Activated T-cell treated with anti-CD3 and anti-CD28 coated beads, Interleukin-2, amount 50 U/mL, for 72 hours (primary cell): ENCODE measurements at regions not wholly inside any gene's neighbourhood (a gene's known extent, or its start where the extent isn't known, plus 50 kb on each side); places are given as distances from the start of the nearest gene placed in this dataset.
"Not testable (repeated sequence)": the region's sequence is repeated elsewhere in the genome, so short reads cannot be mapped to it uniquely, and the experiment has no call there.

ENCODE experiments used
- ATAC-seq, 2 donors: fragments of 150-1000 bp; cut with Tn5 transposase; replicated peaks in 1 of 2; 2 replicates each; pipeline ENCODE4 v1.10.0; 2021; ENCODE audit warnings: moderate library complexity in 2 of 2, mild to moderate bottlenecking in 1 of 2
- DNase-seq, 2 donors: peaks; one replicate each; pipeline ENCODE4 v3.0.0; 2021 to 2022; ENCODE audit warnings: mixed read lengths in 1 of 2
- H3K27ac Mint-ChIP-seq: one replicate; pipeline ENCODE4 v1.8.0; 2022; ENCODE audit warnings: mild to moderate bottlenecking, moderate library complexity, mixed read lengths
- H3K27me3 Mint-ChIP-seq: one replicate; pipeline ENCODE4 v1.8.0; 2022; ENCODE audit warnings: low read depth, mixed read lengths
- H3K36me3 Mint-ChIP-seq, 2 donors: one replicate each; pipeline ENCODE4 v1.8.0; 2022; ENCODE audit warnings: mixed read lengths in 2 of 2, mild to moderate bottlenecking in 1 of 2; ENCODE audit not compliant: insufficient read depth in 2 of 2
- H3K4me1 Mint-ChIP-seq: one replicate; pipeline ENCODE4 v1.8.0; 2022; ENCODE audit warnings: low read depth, mixed read lengths
- H3K4me3 Mint-ChIP-seq, 2 donors: one replicate each; pipeline ENCODE4 v1.8.0; 2022; ENCODE audit warnings: mild to moderate bottlenecking in 2 of 2, mixed read lengths in 2 of 2, moderate library complexity in 2 of 2
- H3K9me3 Mint-ChIP-seq, 2 donors: one replicate each; pipeline ENCODE4 v1.8.0; 2022; ENCODE audit warnings: mixed read lengths in 2 of 2

DNA sequence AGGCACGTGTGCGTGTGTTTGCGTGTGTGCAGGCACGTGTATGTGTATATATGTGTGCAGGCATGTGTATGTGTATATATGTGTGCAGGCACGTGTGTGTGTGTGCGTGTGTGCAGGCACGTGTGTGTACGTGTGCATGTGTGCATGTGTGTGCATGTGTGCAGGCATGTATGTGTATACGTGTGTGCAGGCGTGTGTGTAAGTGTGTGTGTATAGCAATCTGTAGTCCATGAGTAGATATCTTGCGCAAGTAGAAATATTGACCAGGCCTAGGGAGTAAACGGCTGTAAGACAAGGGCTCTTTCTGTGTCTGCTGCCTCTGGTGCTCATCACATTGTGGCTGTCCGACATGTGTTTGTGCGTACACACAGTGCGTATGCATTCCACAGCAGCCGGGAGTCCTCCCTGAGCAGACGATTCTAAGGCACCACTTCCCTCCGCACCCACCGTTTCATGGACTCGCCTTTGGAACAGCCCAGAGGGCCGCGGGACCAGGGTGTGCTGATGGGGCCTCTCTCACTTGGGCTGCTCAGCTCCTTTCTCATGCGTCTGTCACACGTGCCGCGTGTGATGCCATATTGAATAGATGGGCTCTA, 167.6 kb downstream of the ERMARD start:
- Mint-ChIP-seq H3K27me3 (peaks cover 4% of the 10 kb centered on the region), H3K27ac (no peak overlapping the region), H3K4me1 (peaks cover 5% of the 10 kb centered on the region), H3K9me3 (peaks cover 2 to 5% of the 10 kb centered on the region in 2 donors), H3K36me3 (no peaks in the 10 kb centered on the region), H3K4me3 (no peak overlapping the region)
- ATAC-seq, result no peak
- no peak for DNase-seq

DNA sequence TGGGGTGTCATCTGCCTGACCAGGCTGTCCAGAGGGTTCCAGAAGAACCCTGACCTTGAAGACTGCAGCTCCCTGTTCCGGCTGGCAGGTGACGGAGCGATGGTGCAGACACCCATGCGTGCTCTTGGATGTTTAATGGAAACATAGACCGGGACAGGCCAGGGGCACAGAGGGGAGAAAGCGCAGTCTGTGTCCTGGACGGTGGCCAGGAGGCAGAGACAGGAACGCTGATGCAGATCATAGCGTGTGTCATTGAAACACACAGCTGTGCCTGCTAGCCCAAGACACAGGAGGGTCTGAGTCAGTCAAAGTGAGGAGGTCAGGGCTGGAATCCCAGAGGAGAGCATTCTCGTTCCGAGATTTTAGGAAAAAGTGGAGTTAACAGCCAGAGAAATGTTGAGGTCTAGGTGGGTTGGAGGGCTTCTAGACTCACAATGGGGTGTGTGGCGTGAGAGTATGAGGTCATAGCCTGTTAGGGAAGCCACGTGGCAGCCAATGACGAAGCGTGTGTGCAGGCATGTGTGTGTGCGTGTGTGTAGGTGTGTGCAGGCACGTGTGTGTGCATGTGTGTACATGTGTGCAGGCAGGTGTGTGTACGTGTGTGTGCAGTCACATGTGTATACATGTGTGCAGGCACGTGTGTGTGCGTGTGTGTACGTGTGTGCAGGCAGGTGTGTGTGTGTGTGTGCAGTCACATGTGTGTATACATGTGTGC, 167.0 kb downstream of the ERMARD start:
- DNase-seq (no peak), ATAC-seq (no peak)
- Mint-ChIP-seq H3K9me3 (peaks cover 2 to 5% of the 10 kb centered on the region in 2 donors), H3K36me3 (no peaks in the 10 kb centered on the region), H3K4me3 (no peak overlapping the region), H3K4me1 (peaks cover 5% of the 10 kb centered on the region), H3K27me3 (peaks cover 11% of the 10 kb centered on the region), H3K27ac (no peak overlapping the region)

DNA sequence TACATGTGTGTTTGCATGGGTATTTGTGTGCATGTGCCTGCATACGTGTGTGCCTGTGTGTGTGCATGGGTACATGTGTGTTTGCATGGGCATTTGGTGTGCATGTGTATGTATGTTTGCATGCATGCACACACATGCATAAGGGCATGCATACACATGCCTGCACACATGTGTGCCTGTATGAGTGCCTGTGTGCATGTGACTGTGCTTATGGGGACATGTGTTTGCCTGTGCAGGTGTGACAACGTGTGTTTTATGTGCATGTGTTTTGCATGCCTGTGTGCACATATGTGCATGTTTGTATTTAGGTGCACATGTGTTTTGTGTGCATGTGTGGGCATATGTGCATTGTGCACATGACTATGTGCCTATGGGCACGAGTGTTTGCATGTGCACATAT, 165.7 kb downstream of the ERMARD start:
- Mint-ChIP-seq H3K4me1 (peaks cover 5% of the 10 kb centered on the region), H3K27ac (no peak overlapping the region), H3K27me3 (peaks cover 19% of the 10 kb centered on the region), H3K4me3 (no peak overlapping the region), H3K9me3 (peaks cover 2 to 5% of the 10 kb centered on the region in 2 donors), H3K36me3 (no peaks in the 10 kb centered on the region)
- DNase-seq (no peak), ATAC-seq (no peak)

DNA sequence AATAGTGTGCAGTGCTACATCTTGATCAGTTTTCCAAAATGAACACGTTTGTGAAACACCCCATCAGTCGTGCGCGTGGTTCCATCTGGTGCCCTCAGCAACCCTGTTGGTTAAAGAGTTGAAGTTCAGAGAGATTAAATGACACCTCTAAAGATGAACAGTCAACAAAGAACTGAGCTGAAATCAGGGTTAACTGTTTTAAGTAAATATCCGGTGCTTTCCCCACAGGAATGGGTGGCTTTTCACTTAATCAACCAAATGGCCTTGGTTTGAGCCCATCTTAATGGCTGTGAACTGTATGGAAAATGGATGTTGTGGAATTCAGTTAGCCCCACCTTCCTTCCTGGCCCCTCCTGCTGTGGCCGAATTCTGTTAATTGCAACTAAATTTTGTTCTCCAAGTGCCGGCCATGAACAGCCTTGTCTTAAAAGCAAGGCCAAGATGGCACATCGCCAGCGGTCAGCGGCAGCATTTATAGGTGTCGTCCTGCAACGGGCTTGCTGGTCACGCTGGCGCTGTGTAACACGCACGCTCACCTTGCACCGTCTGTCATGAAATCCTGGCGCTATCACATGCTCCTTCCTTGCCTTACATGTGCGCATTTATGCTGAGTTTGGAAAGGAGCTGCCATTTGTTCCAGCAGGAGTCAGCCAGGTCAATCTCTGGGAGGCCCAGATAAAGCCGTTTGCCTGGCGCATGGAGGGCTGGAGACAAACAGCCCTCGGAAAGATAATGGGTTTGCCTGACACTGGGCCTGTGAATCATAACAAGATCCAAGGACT, 164.5 kb downstream of the ERMARD start:
- Mint-ChIP-seq H3K4me1 (no peaks in the 10 kb centered on the region), H3K27me3 (peaks cover 19% of the 10 kb centered on the region), H3K4me3 (no peak overlapping the region), H3K9me3 (peaks cover 2 to 5% of the 10 kb centered on the region in 2 donors), H3K27ac (no peak overlapping the region), H3K36me3 (no peaks in the 10 kb centered on the region)
- DNase-seq (no peak), ATAC-seq (no peak)

DNA sequence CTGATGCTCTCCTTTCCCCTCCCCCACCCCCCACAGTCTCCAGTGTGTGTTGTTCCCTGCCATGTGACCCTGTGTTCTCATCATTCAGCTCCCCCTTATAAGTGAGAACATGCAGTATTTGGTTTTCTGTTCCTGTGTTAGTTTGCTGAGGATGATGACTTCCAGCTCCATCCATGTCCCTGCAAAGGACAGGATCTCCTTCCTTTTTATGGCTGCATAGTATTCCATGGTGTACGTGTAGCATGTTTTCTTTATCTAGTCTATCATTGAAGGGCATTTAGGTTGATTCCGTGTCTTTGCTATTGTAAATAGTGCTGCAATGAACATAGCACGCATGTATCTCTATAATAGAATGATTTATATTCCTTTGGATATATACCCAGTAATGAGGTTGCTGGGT, 162.3 kb downstream of the ERMARD start:
- H3K27me3 Mint-ChIP-seq, result peaks cover 19% of the 10 kb centered on the region
- not testable (repeated sequence) for H3K27ac Mint-ChIP-seq, H3K9me3 Mint-ChIP-seq, DNase-seq, ATAC-seq, H3K4me1 Mint-ChIP-seq, H3K36me3 Mint-ChIP-seq, H3K4me3 Mint-ChIP-seq

DNA sequence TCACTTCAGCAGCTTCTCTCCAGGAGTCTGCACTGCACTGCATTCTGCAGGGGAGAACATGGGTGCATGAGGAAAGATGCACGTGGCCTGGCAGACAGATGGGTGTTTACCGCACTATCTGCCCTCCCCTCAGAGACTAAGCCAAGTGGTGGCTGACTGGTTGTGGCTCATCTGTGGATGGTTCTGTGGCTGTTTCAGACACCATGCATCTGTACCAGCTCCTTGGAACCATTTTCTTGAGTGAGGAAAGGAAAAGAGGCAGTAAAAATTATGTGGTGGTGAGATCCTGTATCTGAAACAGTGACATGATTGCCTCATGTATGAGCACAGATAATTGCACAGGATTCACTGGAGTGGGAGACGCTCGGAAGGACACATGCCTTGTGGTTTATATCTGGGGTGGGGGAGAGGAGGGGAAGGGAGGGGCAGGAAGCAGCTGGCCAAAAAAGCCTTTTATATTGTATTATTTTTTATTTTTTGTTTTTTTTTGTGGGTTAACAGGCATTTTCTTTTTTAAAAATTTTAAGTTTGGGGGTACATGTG, 161.7 kb downstream of the ERMARD start:
- H3K4me3 Mint-ChIP-seq, result no peak overlapping the region
- no peak for DNase-seq
- H3K9me3 Mint-ChIP-seq, result no peaks in the 10 kb centered on the region
- peaks cover 19% of the 10 kb centered on the region for H3K27me3 Mint-ChIP-seq
- H3K36me3 Mint-ChIP-seq, result no peaks in the 10 kb centered on the region
- no peaks in the 10 kb centered on the region for H3K4me1 Mint-ChIP-seq
- peak in 1 of 2 donors; percentile 13 for ATAC-seq
- H3K27ac Mint-ChIP-seq, result no peak overlapping the region

DNA sequence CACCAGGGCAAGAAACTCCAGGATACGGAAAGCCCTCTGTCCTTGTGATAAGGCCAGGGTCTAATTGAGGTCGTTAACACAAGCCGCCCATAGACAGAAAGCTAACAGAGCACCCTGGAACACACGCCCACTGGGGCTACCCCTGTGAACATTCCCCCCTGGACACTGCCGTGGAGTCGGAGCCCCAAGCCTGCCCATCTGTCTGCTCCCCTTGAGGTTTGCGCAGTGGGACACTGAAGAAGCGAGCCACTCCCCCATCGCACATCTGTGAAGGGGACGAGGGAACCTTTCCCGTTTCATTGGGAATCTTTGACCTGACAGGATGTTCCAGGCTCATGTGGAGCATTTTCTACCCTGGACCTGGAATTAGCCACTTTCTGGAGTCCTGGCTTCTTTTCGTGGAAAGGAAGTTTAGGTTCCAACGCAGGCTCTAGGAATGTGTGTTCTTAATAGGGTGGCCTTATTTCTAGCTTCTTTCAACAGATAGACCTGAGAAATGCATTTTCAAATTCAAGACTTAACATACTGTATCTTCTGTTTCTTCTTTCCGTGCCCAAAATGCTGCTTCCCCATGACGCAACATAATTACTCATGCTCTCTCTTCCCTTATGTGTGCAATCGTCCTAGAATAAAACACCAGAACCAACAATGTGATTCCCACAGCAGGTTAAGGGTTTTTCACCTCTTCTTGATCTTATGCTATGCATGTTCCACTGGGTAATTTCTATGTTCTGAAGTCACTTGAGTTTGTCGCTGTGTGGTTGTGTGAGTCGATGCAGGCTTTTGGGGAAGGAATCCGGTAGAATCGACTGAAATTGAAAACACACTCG, 161.1 kb downstream of the ERMARD start:
- Mint-ChIP-seq H3K36me3 (no peaks in the 10 kb centered on the region), H3K27ac (no peak overlapping the region), H3K27me3 (peaks cover 19% of the 10 kb centered on the region), H3K4me3 (no peak overlapping the region), H3K9me3 (no peaks in the 10 kb centered on the region), H3K4me1 (no peaks in the 10 kb centered on the region)
- ATAC-seq (peak; percentile 20 to 48), DNase-seq (no peak)

DNA sequence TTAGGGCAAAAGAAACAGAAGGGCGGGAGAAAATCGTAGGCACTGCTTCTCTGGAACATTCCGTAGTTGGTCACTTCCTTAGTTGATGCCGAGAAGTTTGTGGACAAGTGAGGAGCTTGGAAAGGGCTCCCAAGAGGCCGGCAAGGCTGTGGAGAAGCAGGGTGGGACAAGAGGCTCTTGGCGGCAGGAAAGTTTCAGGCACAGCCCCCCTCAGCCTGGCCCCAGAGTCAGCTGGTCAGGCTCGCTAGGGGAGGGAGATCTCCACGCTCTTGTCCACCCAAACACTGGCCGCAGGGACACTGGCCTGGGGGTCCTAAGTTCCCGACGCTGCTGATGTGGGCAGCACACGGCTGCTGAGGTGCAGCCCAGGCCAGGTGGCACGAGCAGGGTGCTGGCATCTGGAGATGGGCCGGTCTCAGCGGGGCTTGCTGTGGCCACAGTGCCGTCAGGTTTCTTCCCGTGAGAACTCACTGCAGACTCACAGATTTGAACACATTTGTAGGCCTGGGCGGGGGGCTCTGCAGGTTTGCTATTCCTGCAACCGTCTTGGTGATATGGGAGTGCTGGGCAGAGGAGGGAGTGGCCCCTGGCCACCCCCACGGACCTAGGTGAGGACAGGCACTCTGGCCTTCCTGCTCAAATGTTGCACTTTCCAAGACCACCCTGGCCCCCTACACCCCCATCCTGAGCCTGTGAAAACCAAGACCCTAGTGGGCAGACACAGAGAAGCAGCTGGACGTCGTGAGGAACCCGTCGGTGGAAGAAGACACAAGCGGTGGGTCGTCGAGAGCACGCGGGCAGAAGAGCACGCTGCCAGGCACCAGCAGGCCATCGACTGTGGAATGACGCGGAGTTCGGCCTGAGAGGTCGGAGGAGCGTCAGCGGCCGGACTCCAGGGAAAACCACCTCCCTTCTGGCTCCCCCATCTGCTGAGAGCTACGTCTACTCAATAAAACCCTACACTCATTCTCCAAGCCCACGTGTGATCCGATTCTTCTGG, 160.1 kb downstream of the ERMARD start:
- no peaks in the 10 kb centered on the region for H3K36me3 Mint-ChIP-seq

DNA sequence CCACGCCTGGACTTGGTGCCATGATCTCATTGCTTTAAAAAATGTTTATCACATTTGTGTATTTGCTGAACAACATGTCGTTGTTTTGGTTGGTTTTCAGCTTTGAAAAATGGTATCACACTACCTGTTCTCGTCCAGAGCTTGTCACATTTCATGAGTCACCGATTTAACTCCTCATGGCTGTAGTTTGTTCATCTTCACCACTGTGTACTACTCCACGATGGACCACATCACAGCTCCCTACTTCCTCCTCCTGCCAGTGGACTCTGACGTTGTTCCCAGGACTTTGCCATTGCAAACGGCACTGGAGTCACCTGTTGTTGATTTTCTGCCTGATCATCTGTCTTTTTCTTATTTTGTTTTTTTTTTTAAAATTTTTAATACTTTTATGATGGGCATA, 157.7 kb downstream of the ERMARD start:
- Mint-ChIP-seq H3K9me3 (no peaks in the 10 kb centered on the region), H3K4me1 (no peaks in the 10 kb centered on the region)

More for the DNA sequence above, 160.1 kb downstream of the ERMARD start:
- Mint-ChIP-seq H3K4me3 (no peak overlapping the region), H3K4me1 (no peaks in the 10 kb centered on the region), H3K9me3 (no peaks in the 10 kb centered on the region), H3K27me3 (peaks cover 19% of the 10 kb centered on the region), H3K27ac (no peak overlapping the region)
- no peak for ATAC-seq
- DNase-seq, result no peak

DNA sequence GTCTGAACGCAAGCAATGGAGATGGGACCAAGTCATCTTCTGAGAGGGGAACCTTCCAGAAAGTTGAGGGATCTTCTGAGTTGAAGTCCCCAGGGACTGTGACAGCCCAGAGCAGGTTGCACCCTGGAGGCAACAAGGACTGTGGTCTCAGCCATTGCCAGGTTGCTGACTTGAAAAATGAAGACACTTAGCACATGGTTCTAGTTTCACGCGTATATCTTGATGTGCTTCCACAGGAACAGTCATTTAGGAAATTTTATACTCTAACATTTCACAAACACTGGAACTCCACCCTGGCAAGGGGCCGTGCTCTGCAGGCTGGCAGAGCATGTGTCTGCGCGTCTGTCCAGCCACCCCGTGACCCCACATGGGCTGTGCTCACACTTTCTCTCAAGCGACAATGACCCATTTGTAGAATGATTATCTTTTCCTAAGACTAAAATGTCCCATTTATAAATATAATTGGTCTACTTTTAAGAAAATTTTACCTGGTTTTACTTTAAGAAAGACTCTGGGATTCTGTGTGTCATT, 157.0 kb downstream of the ERMARD start:
- no peaks in the 10 kb centered on the region for H3K36me3 Mint-ChIP-seq
- no peak for ATAC-seq
- no peak overlapping the region for H3K27ac Mint-ChIP-seq
- no peaks in the 10 kb centered on the region for H3K4me1 Mint-ChIP-seq
- H3K27me3 Mint-ChIP-seq, result peaks cover 9% of the 10 kb centered on the region
- no peak overlapping the region for H3K4me3 Mint-ChIP-seq
- H3K9me3 Mint-ChIP-seq, result no peaks in the 10 kb centered on the region
- DNase-seq, result no peak

More for the DNA sequence above, 157.7 kb downstream of the ERMARD start:
- no peak overlapping the region for H3K4me3 Mint-ChIP-seq
- no peaks in the 10 kb centered on the region for H3K36me3 Mint-ChIP-seq
- DNase-seq (no peak), ATAC-seq (no peak)
- H3K27ac Mint-ChIP-seq, result no peak overlapping the region
- H3K27me3 Mint-ChIP-seq, result peaks cover 15% of the 10 kb centered on the region

DNA sequence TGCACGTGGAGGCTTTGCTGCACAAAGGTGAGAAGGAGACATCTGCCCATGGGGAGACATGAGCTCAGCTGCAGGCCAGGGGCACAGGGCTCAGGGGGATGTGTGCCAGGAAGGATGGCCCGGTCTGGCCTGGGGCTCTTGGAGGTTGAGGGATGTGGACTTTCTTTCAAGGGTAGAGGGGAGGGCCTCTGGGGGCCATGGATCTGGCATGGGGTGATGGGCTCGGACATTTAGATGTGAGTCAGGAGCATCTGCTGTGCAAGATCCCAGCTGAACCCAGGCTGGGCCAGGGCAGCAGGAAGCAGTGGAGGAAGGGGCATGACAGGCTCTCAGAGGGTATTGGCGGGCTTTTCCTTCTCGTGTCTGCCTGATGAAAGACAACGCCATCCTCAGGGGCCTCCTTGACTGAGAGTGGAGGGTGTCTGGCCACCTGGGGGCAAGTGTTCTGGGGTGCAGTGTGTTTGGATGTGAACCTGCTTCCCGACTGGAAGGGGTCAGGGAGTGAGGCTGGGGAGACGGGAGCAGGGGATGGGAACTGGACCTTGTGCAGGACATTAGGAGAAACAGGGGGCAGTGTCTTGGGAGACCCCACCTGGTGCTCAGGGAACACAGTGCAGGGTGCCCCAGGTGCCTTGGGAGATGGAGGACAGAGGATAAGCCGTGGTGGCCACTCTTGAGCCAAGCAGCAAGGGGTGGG, 156.1 kb downstream of the ERMARD start:
- Mint-ChIP-seq H3K27me3 (peaks cover under 1% of the 10 kb centered on the region), H3K4me1 (no peaks in the 10 kb centered on the region), H3K4me3 (no peak overlapping the region), H3K9me3 (no peaks in the 10 kb centered on the region), H3K36me3 (no peaks in the 10 kb centered on the region), H3K27ac (no peak overlapping the region)
- ATAC-seq (no peak), DNase-seq (no peak)
